ENCODE measurements at regions not wholly inside any gene's neighbourhood (a gene's known extent, or its start where the extent isn't known, plus 50 kb on each side); places are given as distances from the start of the nearest gene placed in this dataset.

GRCh38 chr1:147812799-147813198 lies 52.4 kb upstream of the GJA5 start:
- TF ChIP-seq, protein P1, sequence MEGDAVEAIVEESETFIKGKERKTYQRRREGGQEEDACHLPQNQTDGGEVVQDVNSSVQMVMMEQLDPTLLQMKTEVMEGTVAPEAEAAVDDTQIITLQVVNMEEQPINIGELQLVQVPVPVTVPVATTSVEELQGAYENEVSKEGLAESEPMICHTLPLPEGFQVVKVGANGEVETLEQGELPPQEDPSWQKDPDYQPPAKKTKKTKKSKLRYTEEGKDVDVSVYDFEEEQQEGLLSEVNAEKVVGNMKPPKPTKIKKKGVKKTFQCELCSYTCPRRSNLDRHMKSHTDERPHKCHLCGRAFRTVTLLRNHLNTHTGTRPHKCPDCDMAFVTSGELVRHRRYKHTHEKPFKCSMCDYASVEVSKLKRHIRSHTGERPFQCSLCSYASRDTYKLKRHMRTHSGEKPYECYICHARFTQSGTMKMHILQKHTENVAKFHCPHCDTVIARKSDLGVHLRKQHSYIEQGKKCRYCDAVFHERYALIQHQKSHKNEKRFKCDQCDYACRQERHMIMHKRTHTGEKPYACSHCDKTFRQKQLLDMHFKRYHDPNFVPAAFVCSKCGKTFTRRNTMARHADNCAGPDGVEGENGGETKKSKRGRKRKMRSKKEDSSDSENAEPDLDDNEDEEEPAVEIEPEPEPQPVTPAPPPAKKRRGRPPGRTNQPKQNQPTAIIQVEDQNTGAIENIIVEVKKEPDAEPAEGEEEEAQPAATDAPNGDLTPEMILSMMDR (conservative IDR thresholded peaks at IDR 0.05; ENCODE audit: low read length): no peak
- no peak for TF ChIP-seq EZH2phosphoT487 (IDR thresholded peaks at IDR 0.05; ENCODE audit: borderline replicate concordance, low read depth, low read length)

Data from OCI-LY7 (cell line).